HG02943 (cell line): ENCODE measurements at regions not wholly inside any gene's neighbourhood (a gene's known extent, or its start where the extent isn't known, plus 50 kb on each side); places are given as distances from the start of the nearest gene placed in this dataset.
"Not testable (repeated sequence)": the region's sequence is repeated elsewhere in the genome, so short reads cannot be mapped to it uniquely, and the experiment has no call there.

Source experiments
- ATAC-seq: cut with Tn5 transposase; IDR thresholded peaks from one replicate; pipeline ENCODE4 v1.9.1; 2021; ENCODE audit warnings: mild to moderate bottlenecking, low read depth, moderate library complexity; ENCODE audit not compliant: unreplicated experiment

- no peak for ATAC-seq
These were observed 108.4 kb upstream of the FAM3C start for GRCh38 chr7:121504482-121504881.

GRCh38 chr7:121503730-121504129, 107.6 kb upstream of the FAM3C start:
- no peak for ATAC-seq

- no peak for ATAC-seq
These were observed 106.9 kb upstream of the FAM3C start for GRCh38 chr7:121503039-121503438.

- ATAC-seq: no peak
These were observed 105.5 kb upstream of the FAM3C start for GRCh38 chr7:121501566-121501965.

- ATAC-seq: no peak
These were observed 104.4 kb upstream of the FAM3C start for GRCh38 chr7:121500360-121501058.

- ATAC-seq: no peak
These were observed 103.5 kb upstream of the FAM3C start for GRCh38 chr7:121499624-121500023.

GRCh38 chr7:121498816-121499215, 102.7 kb upstream of the FAM3C start:
- no peak for ATAC-seq

- not testable (repeated sequence) for ATAC-seq
These were observed 101.4 kb upstream of the FAM3C start for GRCh38 chr7:121497545-121497944.

- no peak for ATAC-seq
These were observed 98.4 kb upstream of the FAM3C start for GRCh38 chr7:121494516-121494915.

GRCh38 chr7:121493553-121493952, 97.4 kb upstream of the FAM3C start:
- ATAC-seq: no peak

- no peak for ATAC-seq
These were observed 94.2 kb upstream of the FAM3C start for GRCh38 chr7:121490309-121490708.

GRCh38 chr7:121489440-121489839, 93.3 kb upstream of the FAM3C start:
- no peak for ATAC-seq

GRCh38 chr7:121488111-121488650, 92.1 kb upstream of the FAM3C start:
- no peak for ATAC-seq

- no peak for ATAC-seq
These were observed 90.5 kb upstream of the FAM3C start for GRCh38 chr7:121486590-121486989.

GRCh38 chr7:121485467-121486243, 89.5 kb upstream of the FAM3C start:
- ATAC-seq: no peak

GRCh38 chr7:121484089-121484763, 88.1 kb upstream of the FAM3C start:
- ATAC-seq: no peak

GRCh38 chr7:121480566-121481335, 84.6 kb upstream of the FAM3C start:
- no peak for ATAC-seq

- ATAC-seq: no peak
These were observed 84.0 kb upstream of the FAM3C start for GRCh38 chr7:121480058-121480457.

- no peak for ATAC-seq
These were observed 83.4 kb upstream of the FAM3C start for GRCh38 chr7:121479466-121479865.

GRCh38 chr7:121475806-121476205, 79.7 kb upstream of the FAM3C start:
- no peak for ATAC-seq
